ENCODE measurements at regions not wholly inside any gene's neighbourhood (a gene's known extent, or its start where the extent isn't known, plus 50 kb on each side); places are given as distances from the start of the nearest gene placed in this dataset.

DNA sequence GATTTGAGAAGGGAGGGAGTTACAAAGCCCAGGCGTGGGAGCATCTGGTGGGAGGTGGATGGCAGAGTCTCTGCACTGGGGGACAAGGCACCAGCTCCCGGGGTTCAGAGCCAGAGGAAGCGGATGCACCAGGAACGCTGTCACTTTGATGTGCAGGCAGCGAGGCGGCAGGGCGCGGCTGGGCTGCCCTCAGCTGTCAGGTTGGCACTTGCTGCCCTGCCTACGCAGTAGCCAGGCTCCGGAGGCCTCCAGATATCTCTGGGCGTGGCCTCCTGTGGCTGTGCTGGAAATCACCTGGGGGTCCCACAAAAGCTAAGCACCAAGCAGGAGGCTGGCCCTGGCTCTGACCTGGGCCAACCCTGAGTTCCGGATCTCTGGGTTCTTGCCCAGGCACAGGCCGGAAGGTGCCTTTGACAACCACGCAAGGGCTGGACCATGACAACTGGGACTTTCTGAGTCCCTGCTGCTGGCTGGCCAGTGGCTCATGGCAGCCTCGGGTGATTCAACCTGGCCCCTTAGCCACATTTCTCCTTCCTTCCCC is 62.1 kb upstream of the MAP1LC3B2 start:
- TF ChIP-seq, protein P1, sequence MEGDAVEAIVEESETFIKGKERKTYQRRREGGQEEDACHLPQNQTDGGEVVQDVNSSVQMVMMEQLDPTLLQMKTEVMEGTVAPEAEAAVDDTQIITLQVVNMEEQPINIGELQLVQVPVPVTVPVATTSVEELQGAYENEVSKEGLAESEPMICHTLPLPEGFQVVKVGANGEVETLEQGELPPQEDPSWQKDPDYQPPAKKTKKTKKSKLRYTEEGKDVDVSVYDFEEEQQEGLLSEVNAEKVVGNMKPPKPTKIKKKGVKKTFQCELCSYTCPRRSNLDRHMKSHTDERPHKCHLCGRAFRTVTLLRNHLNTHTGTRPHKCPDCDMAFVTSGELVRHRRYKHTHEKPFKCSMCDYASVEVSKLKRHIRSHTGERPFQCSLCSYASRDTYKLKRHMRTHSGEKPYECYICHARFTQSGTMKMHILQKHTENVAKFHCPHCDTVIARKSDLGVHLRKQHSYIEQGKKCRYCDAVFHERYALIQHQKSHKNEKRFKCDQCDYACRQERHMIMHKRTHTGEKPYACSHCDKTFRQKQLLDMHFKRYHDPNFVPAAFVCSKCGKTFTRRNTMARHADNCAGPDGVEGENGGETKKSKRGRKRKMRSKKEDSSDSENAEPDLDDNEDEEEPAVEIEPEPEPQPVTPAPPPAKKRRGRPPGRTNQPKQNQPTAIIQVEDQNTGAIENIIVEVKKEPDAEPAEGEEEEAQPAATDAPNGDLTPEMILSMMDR (IDR thresholded peaks at IDR 0.05): no peak
- TF ChIP-seq POLR2AphosphoS5 (IDR thresholded peaks at IDR 0.05; ENCODE audit: low read depth, low read length) (no peak), SIN3A (IDR thresholded peaks at IDR 0.05; ENCODE audit: borderline replicate concordance, insufficient read depth, low read depth, low read length) (no peak), TCF7L2 (IDR thresholded peaks at IDR 0.05; ENCODE audit: low read depth, low read length) (no peak)

Data from Panc1 (cell line).